ENCODE measurements at regions not wholly inside any gene's neighbourhood (a gene's known extent, or its start where the extent isn't known, plus 50 kb on each side); places are given as distances from the start of the nearest gene placed in this dataset.
"Not testable (repeated sequence)": the region's sequence is repeated elsewhere in the genome, so short reads cannot be mapped to it uniquely, and the experiment has no call there.

- H3K36me3 Mint-ChIP-seq; H3K27ac ChIP-seq (ENCODE audit: low read depth, low read length); H3K27ac Mint-ChIP-seq; H3K9me3 Mint-ChIP-seq; H3K4me3 ChIP-seq (ENCODE audit: low read length); H3K27me3 ChIP-seq (ENCODE audit: insufficient read depth, low read length, poor library complexity, severe bottlenecking); H3K27me3 Mint-ChIP-seq; DNase-seq; H3K4me3 Mint-ChIP-seq; H3K9me3 ChIP-seq (ENCODE audit: low read length); H3K36me3 ChIP-seq (ENCODE audit: insufficient read depth, low read length): not testable (repeated sequence)
- POLR2A ChIA-PET, result interaction anchor here (0.6 to 1.9 kb wide), 11 partner anchors 13 to 663 kb away, joined by 3 to 14 read pairs (median 4); a partner anchor contains a TSS
- CTCF ChIA-PET, result interaction anchor here (0.6 to 6.8 kb wide), 22 partner anchors 11 to 743 kb away, joined by 3 to 63 read pairs (median 5); a partner anchor contains a TSS
- peaks cover 12% of the 10 kb centered on the region for H3K4me1 ChIP-seq (ENCODE audit: insufficient read depth, low read length)
- peaks cover 14 to 20% (median 20%) of the 10 kb centered on the region in 3 donors for H3K4me1 Mint-ChIP-seq
Measured at GRCh38 chr6:27796736-27797481, 115.3 kb downstream of the OR2B2 start.

- H3K27ac ChIP-seq (ENCODE audit: low read depth, low read length), result no peak overlapping the region
- Mint-ChIP-seq H3K27ac (peak overlapping the region in 5 of 8 donors; percentile 3 to 64 (median 53)), H3K9me3 (no peaks in the 10 kb centered on the region), H3K4me3 (peak overlapping the region in 1 of 7 donors; percentile 40), H3K36me3 (no peaks in the 10 kb centered on the region), H3K27me3 (peaks cover 10% of the 10 kb centered on the region in 2 donors), H3K4me1 (peaks cover 22 to 29% (median 28%) of the 10 kb centered on the region in 3 donors)
- H3K36me3 ChIP-seq (ENCODE audit: insufficient read depth, low read length), result no peaks in the 10 kb centered on the region
- CTCF ChIA-PET, result interaction anchor here (0.6 to 6.8 kb wide), 27 partner anchors 10 to 672 kb away, joined by 3 to 63 read pairs (median 5); partner anchors contain the start of gene POM121L2
- POLR2A ChIA-PET, result interaction anchor here (0.6 to 1.9 kb wide), 12 partner anchors 12 to 663 kb away, joined by 3 to 14 read pairs (median 6); a partner anchor contains a TSS
- H3K4me1 ChIP-seq (ENCODE audit: insufficient read depth, low read length), result peaks cover 20% of the 10 kb centered on the region
- H3K9me3 ChIP-seq (ENCODE audit: low read length), result no peaks in the 10 kb centered on the region
- peak in 4 of 5 donors; percentile 39 to 77 (median 64) for DNase-seq
- peaks cover 8% of the 10 kb centered on the region for H3K27me3 ChIP-seq (ENCODE audit: insufficient read depth, low read length, poor library complexity, severe bottlenecking)
- H3K4me3 ChIP-seq (ENCODE audit: low read length), result no peak overlapping the region
Measured at GRCh38 chr6:27795697-27796494, 116.3 kb downstream of the OR2B2 start.

- ChIA-PET POLR2A (no interaction called here), CTCF (interaction anchor here (0.6 to 3.5 kb wide), 3 partner anchors 19 to 614 kb away, joined by 3 to 25 read pairs (median 4); no protein-coding TSS in a partner anchor)
- Mint-ChIP-seq H3K9me3 (no peaks in the 10 kb centered on the region), H3K4me3 (peak overlapping the region; percentile 81 to 92 (median 86)), H3K4me1 (peaks cover 22 to 29% (median 28%) of the 10 kb centered on the region in 3 donors), H3K27me3 (peaks cover 12 to 31% of the 10 kb centered on the region in 2 donors), H3K27ac (peak overlapping the region in 2 of 8 donors; percentile 26 to 45), H3K36me3 (peaks cover 0 to 1% (median 0%) of the 10 kb centered on the region in 3 donors)
- Histone ChIP-seq H3K9me3 (ENCODE audit: low read length) (no peaks in the 10 kb centered on the region), H3K27me3 (ENCODE audit: insufficient read depth, low read length, poor library complexity, severe bottlenecking) (peaks cover 8% of the 10 kb centered on the region), H3K36me3 (ENCODE audit: insufficient read depth, low read length) (no peaks in the 10 kb centered on the region), H3K27ac (ENCODE audit: low read depth, low read length) (peak overlapping the region; percentile 70), H3K4me3 (ENCODE audit: low read length) (peak overlapping the region; percentile 63), H3K4me1 (ENCODE audit: insufficient read depth, low read length) (peaks cover 20% of the 10 kb centered on the region)
- DNase-seq, result no peak
Measured at GRCh38 chr6:27791182-27791943, 120.8 kb downstream of the OR2B2 start.

- H3K4me1 ChIP-seq (ENCODE audit: insufficient read depth, low read length), result peaks cover 20% of the 10 kb centered on the region
- H3K9me3 ChIP-seq (ENCODE audit: low read length); POLR2A ChIA-PET; H3K9me3 Mint-ChIP-seq; H3K36me3 ChIP-seq (ENCODE audit: insufficient read depth, low read length); H3K4me3 Mint-ChIP-seq; H3K36me3 Mint-ChIP-seq; H3K27me3 ChIP-seq (ENCODE audit: insufficient read depth, low read length, poor library complexity, severe bottlenecking); H3K27ac Mint-ChIP-seq; H3K4me3 ChIP-seq (ENCODE audit: low read length); DNase-seq; H3K27ac ChIP-seq (ENCODE audit: low read depth, low read length): not testable (repeated sequence)
- H3K4me1 Mint-ChIP-seq, result peaks cover 19 to 21% (median 21%) of the 10 kb centered on the region in 3 donors
- H3K27me3 Mint-ChIP-seq, result peaks cover 16 to 46% of the 10 kb centered on the region in 2 donors
- CTCF ChIA-PET, result interaction anchor here (0.7 to 3.5 kb wide), 5 partner anchors 16 to 107 kb away, joined by 3 to 25 read pairs (median 4); no protein-coding TSS in a partner anchor
Measured at GRCh38 chr6:27788376-27788775, 123.8 kb downstream of the OR2B2 start.

- POLR2A ChIA-PET, result no interaction called here
- Mint-ChIP-seq H3K9me3 (no peaks in the 10 kb centered on the region), H3K27me3 (peaks cover 9 to 40% of the 10 kb centered on the region in 2 donors), H3K4me1 (peaks cover 0 to under 1% (median 0%) of the 10 kb centered on the region in 3 donors), H3K4me3 (no peak overlapping the region), H3K36me3 (peaks cover 0 to 1% (median 0%) of the 10 kb centered on the region in 3 donors), H3K27ac (peak overlapping the region in 1 of 8 donors; percentile 31)
- Histone ChIP-seq H3K9me3 (ENCODE audit: low read length) (no peaks in the 10 kb centered on the region), H3K27me3 (ENCODE audit: insufficient read depth, low read length, poor library complexity, severe bottlenecking) (no peaks in the 10 kb centered on the region), H3K36me3 (ENCODE audit: insufficient read depth, low read length) (no peaks in the 10 kb centered on the region), H3K27ac (ENCODE audit: low read depth, low read length) (no peak overlapping the region), H3K4me3 (ENCODE audit: low read length) (no peak overlapping the region), H3K4me1 (ENCODE audit: insufficient read depth, low read length) (no peaks in the 10 kb centered on the region)
- CTCF ChIA-PET, result interaction anchor here (1.3 to 2.0 kb wide), 2 partner anchors 10 to 14 kb away, joined by 4 to 8 read pairs; no protein-coding TSS in a partner anchor
- no peak for DNase-seq
Measured at GRCh38 chr6:27786048-27786447, 126.1 kb downstream of the OR2B2 start.

GRCh38 chr6:27785294-27785693 is 126.9 kb downstream of the OR2B2 start:
- Mint-ChIP-seq H3K27ac (no peak overlapping the region), H3K4me3 (no peak overlapping the region), H3K27me3 (peaks cover 9 to 46% of the 10 kb centered on the region in 2 donors), H3K9me3 (no peaks in the 10 kb centered on the region), H3K4me1 (no peaks in the 10 kb centered on the region), H3K36me3 (peaks cover 0 to 1% (median 0%) of the 10 kb centered on the region in 3 donors)
- DNase-seq, result no peak
- POLR2A ChIA-PET, result no interaction called here
- CTCF ChIA-PET, result interaction anchor here (1.2 to 2.0 kb wide), 2 partner anchors 11 to 13 kb away, joined by 3 to 8 read pairs; no protein-coding TSS in a partner anchor
- Histone ChIP-seq H3K4me3 (ENCODE audit: low read length) (no peak overlapping the region), H3K9me3 (ENCODE audit: low read length) (no peaks in the 10 kb centered on the region), H3K27me3 (ENCODE audit: insufficient read depth, low read length, poor library complexity, severe bottlenecking) (no peaks in the 10 kb centered on the region), H3K4me1 (ENCODE audit: insufficient read depth, low read length) (no peaks in the 10 kb centered on the region), H3K27ac (ENCODE audit: low read depth, low read length) (peak overlapping the region; percentile 49), H3K36me3 (ENCODE audit: insufficient read depth, low read length) (no peaks in the 10 kb centered on the region)

GRCh38 chr6:27782748-27783147 is 129.4 kb downstream of the OR2B2 start:
- H3K36me3 Mint-ChIP-seq, result no peaks in the 10 kb centered on the region
- no peaks in the 10 kb centered on the region for H3K4me1 ChIP-seq (ENCODE audit: insufficient read depth, low read length)
- POLR2A ChIA-PET, result no interaction called here
- no peaks in the 10 kb centered on the region for H3K4me1 Mint-ChIP-seq
- H3K4me3 ChIP-seq (ENCODE audit: low read length), result no peak overlapping the region
- no peak overlapping the region for H3K27ac ChIP-seq (ENCODE audit: low read depth, low read length)
- no peaks in the 10 kb centered on the region for H3K9me3 Mint-ChIP-seq
- no peaks in the 10 kb centered on the region for H3K9me3 ChIP-seq (ENCODE audit: low read length)
- no peaks in the 10 kb centered on the region for H3K36me3 ChIP-seq (ENCODE audit: insufficient read depth, low read length)
- no peak overlapping the region for H3K4me3 Mint-ChIP-seq
- peaks cover 7 to 50% of the 10 kb centered on the region in 2 donors for H3K27me3 Mint-ChIP-seq
- CTCF ChIA-PET, result interaction anchor here (3.0 kb wide), 1 partner anchor 10 kb away, joined by 27 read pairs; no protein-coding TSS in a partner anchor
- no peak for DNase-seq
- H3K27ac Mint-ChIP-seq, result no peak overlapping the region
- H3K27me3 ChIP-seq (ENCODE audit: insufficient read depth, low read length, poor library complexity, severe bottlenecking), result no peaks in the 10 kb centered on the region
